ENCODE measurements at regions not wholly inside any gene's neighbourhood (a gene's known extent, or its start where the extent isn't known, plus 50 kb on each side); places are given as distances from the start of the nearest gene placed in this dataset.

GRCh38 chr13:84654654-84655275, 772.5 kb upstream of the SLITRK1 start:
- no peak for DNase-seq (ENCODE audit: low spot score)
- Mint-ChIP-seq H3K4me1 (ENCODE audit: low read depth) (no peaks in the 10 kb centered on the region), H3K27ac (no peak overlapping the region), H3K9me3 (peaks cover 5% of the 10 kb centered on the region), H3K4me3 (no peak overlapping the region), H3K27me3 (ENCODE audit: low read depth) (no peaks in the 10 kb centered on the region), H3K36me3 (ENCODE audit: low read depth) (no peaks in the 10 kb centered on the region)

GRCh38 chr13:84653915-84654534, 771.8 kb upstream of the SLITRK1 start:
- Mint-ChIP-seq H3K36me3 (ENCODE audit: low read depth) (no peaks in the 10 kb centered on the region), H3K27me3 (ENCODE audit: low read depth) (no peaks in the 10 kb centered on the region)

GRCh38 chr13:84651705-84652104, 769.4 kb upstream of the SLITRK1 start:
- no peaks in the 10 kb centered on the region for H3K36me3 Mint-ChIP-seq (ENCODE audit: low read depth)
- H3K9me3 Mint-ChIP-seq: peaks cover 5% of the 10 kb centered on the region
- DNase-seq (ENCODE audit: low spot score): no peak
- no peak overlapping the region for H3K27ac Mint-ChIP-seq
- H3K4me1 Mint-ChIP-seq (ENCODE audit: low read depth): no peaks in the 10 kb centered on the region
- no peaks in the 10 kb centered on the region for H3K27me3 Mint-ChIP-seq (ENCODE audit: low read depth)
- no peak overlapping the region for H3K4me3 Mint-ChIP-seq

More at GRCh38 chr13:84653915-84654534, 771.8 kb upstream of the SLITRK1 start:
- Mint-ChIP-seq H3K27ac (no peak overlapping the region), H3K4me1 (ENCODE audit: low read depth) (no peaks in the 10 kb centered on the region), H3K4me3 (no peak overlapping the region), H3K9me3 (peaks cover 5% of the 10 kb centered on the region)
- DNase-seq (ENCODE audit: low spot score): no peak

- Mint-ChIP-seq H3K36me3 (ENCODE audit: low read depth) (no peaks in the 10 kb centered on the region), H3K4me1 (ENCODE audit: low read depth) (no peaks in the 10 kb centered on the region), H3K4me3 (no peak overlapping the region), H3K9me3 (peaks cover 5% of the 10 kb centered on the region), H3K27ac (no peak overlapping the region), H3K27me3 (ENCODE audit: low read depth) (no peaks in the 10 kb centered on the region)
- no peak for DNase-seq (ENCODE audit: low spot score)
Observed at GRCh38 chr13:84651288-84651687, 769.0 kb upstream of the SLITRK1 start.

GRCh38 chr13:84649853-84650252, 767.6 kb upstream of the SLITRK1 start:
- H3K4me3 Mint-ChIP-seq: no peak overlapping the region
- no peak overlapping the region for H3K27ac Mint-ChIP-seq
- no peaks in the 10 kb centered on the region for H3K4me1 Mint-ChIP-seq (ENCODE audit: low read depth)
- DNase-seq (ENCODE audit: low spot score): no peak
- H3K36me3 Mint-ChIP-seq (ENCODE audit: low read depth): no peaks in the 10 kb centered on the region
- no peaks in the 10 kb centered on the region for H3K27me3 Mint-ChIP-seq (ENCODE audit: low read depth)
- peaks cover 5% of the 10 kb centered on the region for H3K9me3 Mint-ChIP-seq

- Mint-ChIP-seq H3K27me3 (ENCODE audit: low read depth) (no peaks in the 10 kb centered on the region), H3K4me1 (ENCODE audit: low read depth) (no peaks in the 10 kb centered on the region), H3K4me3 (no peak overlapping the region), H3K9me3 (peaks cover 5% of the 10 kb centered on the region), H3K36me3 (ENCODE audit: low read depth) (no peaks in the 10 kb centered on the region), H3K27ac (no peak overlapping the region)
- DNase-seq (ENCODE audit: low spot score): no peak
Observed at GRCh38 chr13:84648069-84648640, 765.9 kb upstream of the SLITRK1 start.

GRCh38 chr13:84646957-84647356, 764.7 kb upstream of the SLITRK1 start:
- Mint-ChIP-seq H3K4me1 (ENCODE audit: low read depth) (no peaks in the 10 kb centered on the region), H3K9me3 (peaks cover 5% of the 10 kb centered on the region), H3K4me3 (no peak overlapping the region), H3K27ac (no peak overlapping the region), H3K36me3 (ENCODE audit: low read depth) (no peaks in the 10 kb centered on the region), H3K27me3 (ENCODE audit: low read depth) (no peaks in the 10 kb centered on the region)
- no peak for DNase-seq (ENCODE audit: low spot score)

- no peak for DNase-seq (ENCODE audit: low spot score)
- no peak overlapping the region for H3K27ac Mint-ChIP-seq
Observed at GRCh38 chr13:84645196-84646012, 763.1 kb upstream of the SLITRK1 start.

GRCh38 chr13:84641491-84641890, 759.2 kb upstream of the SLITRK1 start:
- H3K27me3 Mint-ChIP-seq (ENCODE audit: low read depth): no peaks in the 10 kb centered on the region
- H3K9me3 Mint-ChIP-seq: peaks cover 17% of the 10 kb centered on the region
- no peaks in the 10 kb centered on the region for H3K4me1 Mint-ChIP-seq (ENCODE audit: low read depth)
- H3K36me3 Mint-ChIP-seq (ENCODE audit: low read depth): no peaks in the 10 kb centered on the region
- H3K4me3 Mint-ChIP-seq: no peak overlapping the region
- no peak for DNase-seq (ENCODE audit: low spot score)
- no peak overlapping the region for H3K27ac Mint-ChIP-seq

More at GRCh38 chr13:84645196-84646012, 763.1 kb upstream of the SLITRK1 start:
- Mint-ChIP-seq H3K4me1 (ENCODE audit: low read depth) (no peaks in the 10 kb centered on the region), H3K9me3 (no peaks in the 10 kb centered on the region), H3K4me3 (no peak overlapping the region), H3K27me3 (ENCODE audit: low read depth) (no peaks in the 10 kb centered on the region), H3K36me3 (ENCODE audit: low read depth) (no peaks in the 10 kb centered on the region)

GRCh38 chr13:84640691-84641090, 758.4 kb upstream of the SLITRK1 start:
- Mint-ChIP-seq H3K36me3 (ENCODE audit: low read depth) (no peaks in the 10 kb centered on the region), H3K4me1 (ENCODE audit: low read depth) (no peaks in the 10 kb centered on the region)

GRCh38 chr13:84630476-84630875, 748.2 kb upstream of the SLITRK1 start:
- Mint-ChIP-seq H3K27ac (no peak overlapping the region), H3K4me1 (ENCODE audit: low read depth) (no peaks in the 10 kb centered on the region), H3K36me3 (ENCODE audit: low read depth) (no peaks in the 10 kb centered on the region), H3K27me3 (ENCODE audit: low read depth) (no peaks in the 10 kb centered on the region), H3K9me3 (peaks cover 19% of the 10 kb centered on the region), H3K4me3 (no peak overlapping the region)
- no peak for DNase-seq (ENCODE audit: low spot score)

More at GRCh38 chr13:84640691-84641090, 758.4 kb upstream of the SLITRK1 start:
- H3K9me3 Mint-ChIP-seq: peaks cover 17% of the 10 kb centered on the region
- DNase-seq (ENCODE audit: low spot score): no peak
- H3K27me3 Mint-ChIP-seq (ENCODE audit: low read depth): no peaks in the 10 kb centered on the region
- no peak overlapping the region for H3K27ac Mint-ChIP-seq
- no peak overlapping the region for H3K4me3 Mint-ChIP-seq

- Mint-ChIP-seq H3K27ac (no peak overlapping the region), H3K9me3 (peaks cover 4% of the 10 kb centered on the region), H3K4me3 (no peak overlapping the region), H3K27me3 (ENCODE audit: low read depth) (no peaks in the 10 kb centered on the region), H3K36me3 (ENCODE audit: low read depth) (no peaks in the 10 kb centered on the region), H3K4me1 (ENCODE audit: low read depth) (no peaks in the 10 kb centered on the region)
- DNase-seq (ENCODE audit: low spot score): no peak
Observed at GRCh38 chr13:84616864-84617263, 734.6 kb upstream of the SLITRK1 start.

GRCh38 chr13:84609716-84610115, 727.4 kb upstream of the SLITRK1 start:
- Mint-ChIP-seq H3K4me1 (ENCODE audit: low read depth) (no peaks in the 10 kb centered on the region), H3K4me3 (no peak overlapping the region), H3K27ac (no peak overlapping the region), H3K36me3 (ENCODE audit: low read depth) (no peaks in the 10 kb centered on the region), H3K27me3 (ENCODE audit: low read depth) (no peaks in the 10 kb centered on the region), H3K9me3 (peaks cover 7% of the 10 kb centered on the region)
- no peak for DNase-seq (ENCODE audit: low spot score)
